Karpas-422 (cell line): ENCODE measurements at regions not wholly inside any gene's neighbourhood (a gene's known extent, or its start where the extent isn't known, plus 50 kb on each side); places are given as distances from the start of the nearest gene placed in this dataset.

Experiments
- DNase-seq: peaks from one replicate; pipeline ENCODE4 v3.0.0-alpha.2; 2015
- H2AFZ ChIP-seq: fragments of 200-600 bp; sonication (generic); 2 replicates; pipeline ENCODE4 v1.6.1; 2014; ENCODE audit warnings: antibody characterized with exemption, low read length, mixed read lengths
- H3K27ac ChIP-seq: fragments of 200-600 bp; sonication (generic); 2 replicates; pipeline ENCODE4 v1.5.1; 2014; ENCODE audit warnings: mild to moderate bottlenecking, low read length, moderate library complexity
- H3K27me3 ChIP-seq: fragments of 200-600 bp; sonication (generic); 2 replicates; pipeline ENCODE4 v1.6.1; 2014; ENCODE audit warnings: low read length, mixed read lengths
- H3K36me3 ChIP-seq: fragments of 200-600 bp; sonication (generic); 2 replicates; pipeline ENCODE4 v1.6.1; 2014; ENCODE audit warnings: low read length, mixed read lengths; ENCODE audit not compliant: insufficient read depth
- H3K4me1 ChIP-seq: fragments of 200-600 bp; sonication (generic); 2 replicates; pipeline ENCODE4 v1.6.1; 2014; ENCODE audit warnings: mild to moderate bottlenecking, low read length, mixed read lengths
- H3K4me2 ChIP-seq: fragments of 200-600 bp; sonication (generic); 2 replicates; pipeline ENCODE4 v1.6.1; 2014; ENCODE audit warnings: low read length, low read depth, mild to moderate bottlenecking; ENCODE audit not compliant: poor library complexity, severe bottlenecking
- H3K4me3 ChIP-seq: fragments of 200-600 bp; sonication (generic); 2 replicates; pipeline ENCODE4 v1.5.1; 2014; ENCODE audit warnings: mild to moderate bottlenecking, antibody characterized with exemption, low read length, mixed read lengths
- H3K79me2 ChIP-seq: fragments of 200-600 bp; sonication (generic); 2 replicates; pipeline ENCODE4 v1.6.1; 2014; ENCODE audit warnings: mild to moderate bottlenecking, low read length, mixed read lengths
- H3K9ac ChIP-seq: fragments of 200-600 bp; sonication (generic); 2 replicates; pipeline ENCODE4 v1.6.0; 2014; ENCODE audit warnings: low read length
- H3K9me2 ChIP-seq: fragments of 200-600 bp; sonication (generic), shearing (Covaris generic); replicated peaks from 2 replicates; pipeline ENCODE4 v1.6.0; 2014; ENCODE audit warnings: mild to moderate bottlenecking, low read length, moderate library complexity; ENCODE audit not compliant: insufficient read depth
- H3K9me3 ChIP-seq: fragments of 300-700, 200-600 bp; sonication (generic); 2 replicates; pipeline ENCODE4 v1.6.1; 2014; ENCODE audit warnings: low read length, mixed read lengths
- H4K20me1 ChIP-seq: fragments of 200-600 bp; sonication (generic); 2 replicates; pipeline ENCODE4 v1.6.1; 2014; ENCODE audit warnings: mild to moderate bottlenecking, antibody characterized with exemption, low read length, low read depth; ENCODE audit not compliant: insufficient read depth

GRCh38 chr13:111948281-111948680, 118.7 kb upstream of the SOX1 start:
- no peaks in the 10 kb centered on the region for H3K27me3 ChIP-seq
- no peaks in the 10 kb centered on the region for H3K4me1 ChIP-seq
- no peak overlapping the region for H3K27ac ChIP-seq
- no peaks in the 10 kb centered on the region for H4K20me1 ChIP-seq
- H3K4me3 ChIP-seq = no peak overlapping the region
- H3K79me2 ChIP-seq = no peaks in the 10 kb centered on the region
- no peak overlapping the region for H3K9ac ChIP-seq
- H3K9me3 ChIP-seq = no peaks in the 10 kb centered on the region
- no peak for DNase-seq
- no peaks in the 10 kb centered on the region for H3K36me3 ChIP-seq
- no peak overlapping the region for H3K4me2 ChIP-seq
- no peaks in the 10 kb centered on the region for H3K9me2 ChIP-seq
- H2AFZ ChIP-seq = no peak overlapping the region

- H3K9ac ChIP-seq = no peak overlapping the region
- no peaks in the 10 kb centered on the region for H4K20me1 ChIP-seq
- H3K4me2 ChIP-seq = no peak overlapping the region
- DNase-seq = no peak
- no peaks in the 10 kb centered on the region for H3K36me3 ChIP-seq
- no peaks in the 10 kb centered on the region for H3K4me1 ChIP-seq
- H3K9me2 ChIP-seq = no peaks in the 10 kb centered on the region
- H2AFZ ChIP-seq = no peak overlapping the region
- no peaks in the 10 kb centered on the region for H3K27me3 ChIP-seq
- no peak overlapping the region for H3K4me3 ChIP-seq
- H3K9me3 ChIP-seq = no peaks in the 10 kb centered on the region
- H3K79me2 ChIP-seq = no peaks in the 10 kb centered on the region
- H3K27ac ChIP-seq = no peak overlapping the region
Observed at GRCh38 chr13:111948811-111949210, 118.1 kb upstream of the SOX1 start.

GRCh38 chr13:111949311-111949710, 117.6 kb upstream of the SOX1 start:
- no peaks in the 10 kb centered on the region for H3K9me3 ChIP-seq
- no peak overlapping the region for H3K9ac ChIP-seq
- no peaks in the 10 kb centered on the region for H3K27me3 ChIP-seq
- H3K4me1 ChIP-seq = no peaks in the 10 kb centered on the region
- no peak overlapping the region for H3K4me3 ChIP-seq
- H3K4me2 ChIP-seq = no peak overlapping the region
- H3K27ac ChIP-seq = no peak overlapping the region
- no peaks in the 10 kb centered on the region for H3K9me2 ChIP-seq
- no peak for DNase-seq
- H3K36me3 ChIP-seq = no peaks in the 10 kb centered on the region
- H3K79me2 ChIP-seq = no peaks in the 10 kb centered on the region
- no peak overlapping the region for H2AFZ ChIP-seq
- H4K20me1 ChIP-seq = no peaks in the 10 kb centered on the region

DNA sequence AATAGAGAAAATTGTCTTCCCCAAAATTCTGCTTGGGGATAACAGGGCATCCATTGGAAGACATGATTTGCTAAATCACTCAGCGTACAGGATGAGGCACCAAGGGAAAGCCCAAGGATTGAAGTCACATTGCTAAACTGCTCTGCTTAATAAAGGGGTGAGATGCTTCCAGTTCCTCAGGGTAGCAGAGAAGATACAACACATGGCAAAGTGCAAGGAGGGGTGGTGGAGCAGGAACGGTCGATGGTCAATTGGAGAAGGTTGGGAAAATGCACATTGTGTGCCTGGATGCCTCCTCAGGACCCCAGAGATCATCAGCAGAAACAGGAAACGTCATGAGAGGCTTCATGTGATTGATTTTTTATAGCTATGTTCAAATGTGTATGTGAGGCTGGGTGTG, 116.3 kb upstream of the SOX1 start:
- Histone ChIP-seq H3K9ac (no peak overlapping the region), H3K36me3 (no peaks in the 10 kb centered on the region), H3K4me1 (no peaks in the 10 kb centered on the region), H3K9me3 (no peaks in the 10 kb centered on the region), H4K20me1 (no peaks in the 10 kb centered on the region), H3K79me2 (no peaks in the 10 kb centered on the region), H3K27me3 (no peaks in the 10 kb centered on the region), H2AFZ (no peak overlapping the region), H3K4me2 (no peak overlapping the region), H3K4me3 (no peak overlapping the region), H3K9me2 (no peaks in the 10 kb centered on the region), H3K27ac (no peak overlapping the region)
- DNase-seq = no peak

DNA sequence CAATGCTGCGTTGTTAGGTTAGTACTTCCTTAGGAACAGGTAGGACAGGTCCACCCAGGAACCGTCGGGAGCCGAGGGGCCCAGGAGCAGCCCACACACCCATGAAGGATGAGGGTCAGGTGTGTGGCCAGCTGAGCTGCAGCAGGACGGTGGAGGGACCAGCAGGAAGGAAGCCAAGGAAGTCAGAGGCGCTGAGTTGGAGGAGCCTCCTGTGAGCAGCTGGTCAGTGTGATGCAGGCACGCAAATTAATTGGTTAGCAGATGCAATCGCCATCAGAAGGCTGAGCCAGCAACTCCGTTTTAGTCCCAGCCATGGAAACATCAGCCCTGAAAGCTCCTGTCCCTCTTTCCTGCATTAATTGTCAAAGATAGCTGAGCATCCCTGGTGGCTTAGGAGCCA, 114.9 kb upstream of the SOX1 start:
- Histone ChIP-seq H3K9me3 (no peaks in the 10 kb centered on the region), H3K27me3 (no peaks in the 10 kb centered on the region)

GRCh38 chr13:111952814-111953213, 114.1 kb upstream of the SOX1 start:
- Histone ChIP-seq H3K79me2 (no peaks in the 10 kb centered on the region), H4K20me1 (no peaks in the 10 kb centered on the region), H3K4me2 (no peak overlapping the region), H3K27me3 (no peaks in the 10 kb centered on the region), H3K9me3 (no peaks in the 10 kb centered on the region), H3K36me3 (no peaks in the 10 kb centered on the region), H3K9me2 (no peaks in the 10 kb centered on the region), H2AFZ (no peak overlapping the region), H3K27ac (no peak overlapping the region), H3K4me1 (no peaks in the 10 kb centered on the region), H3K4me3 (no peak overlapping the region), H3K9ac (no peak overlapping the region)
- no peak for DNase-seq

More for the DNA sequence above, 114.9 kb upstream of the SOX1 start:
- Histone ChIP-seq H3K4me3 (no peak overlapping the region), H3K36me3 (no peaks in the 10 kb centered on the region), H3K27ac (no peak overlapping the region), H3K4me2 (no peak overlapping the region), H3K4me1 (no peaks in the 10 kb centered on the region), H3K9me2 (no peaks in the 10 kb centered on the region), H2AFZ (no peak overlapping the region), H3K9ac (no peak overlapping the region), H3K79me2 (no peaks in the 10 kb centered on the region), H4K20me1 (no peaks in the 10 kb centered on the region)
- DNase-seq = no peak

DNA sequence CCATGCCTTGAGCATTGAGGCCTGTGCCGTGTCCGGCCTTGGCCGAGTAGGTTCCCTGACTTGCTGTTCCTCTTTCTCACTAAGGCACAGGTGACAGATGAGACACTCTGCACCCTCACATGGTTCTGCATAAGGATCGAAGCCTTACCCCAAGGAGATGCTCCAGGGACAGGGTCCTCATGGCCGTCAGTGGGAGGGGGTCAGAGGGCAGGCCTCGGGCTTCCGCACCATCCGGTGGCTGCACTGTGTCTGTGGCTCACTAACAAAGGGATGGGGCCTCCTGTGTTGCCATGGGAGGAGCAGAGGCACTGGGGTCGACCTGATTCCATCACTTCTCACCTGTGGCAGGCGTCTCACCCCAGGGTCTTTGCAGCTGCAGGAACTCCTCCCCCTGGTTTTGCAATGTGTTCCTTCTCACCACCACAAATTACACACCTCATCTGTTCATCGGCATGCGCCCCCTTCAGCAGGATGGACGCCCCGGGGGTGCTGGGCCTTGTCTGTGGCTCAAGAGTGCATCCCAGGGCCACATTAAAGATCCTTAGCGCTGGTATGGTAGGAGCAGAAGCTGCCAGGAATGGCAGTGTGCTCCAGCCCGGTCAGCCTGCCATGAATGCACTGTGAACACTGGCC, 113.3 kb upstream of the SOX1 start:
- no peaks in the 10 kb centered on the region for H3K27me3 ChIP-seq
- no peaks in the 10 kb centered on the region for H4K20me1 ChIP-seq
- no peaks in the 10 kb centered on the region for H3K36me3 ChIP-seq
- no peak overlapping the region for H3K4me3 ChIP-seq
- no peaks in the 10 kb centered on the region for H3K9me3 ChIP-seq
- H3K27ac ChIP-seq = no peak overlapping the region
- no peaks in the 10 kb centered on the region for H3K4me1 ChIP-seq
- no peak overlapping the region for H2AFZ ChIP-seq
- H3K4me2 ChIP-seq = no peak overlapping the region
- H3K9ac ChIP-seq = no peak overlapping the region
- no peak for DNase-seq
- no peaks in the 10 kb centered on the region for H3K79me2 ChIP-seq
- H3K9me2 ChIP-seq = no peaks in the 10 kb centered on the region

- Histone ChIP-seq H3K4me2 (no peak overlapping the region), H3K4me3 (no peak overlapping the region)
Observed at GRCh38 chr13:111954661-111955411, 112.1 kb upstream of the SOX1 start.

More at GRCh38 chr13:111954661-111955411, 112.1 kb upstream of the SOX1 start:
- Histone ChIP-seq H3K9me3 (no peaks in the 10 kb centered on the region), H3K27ac (no peak overlapping the region), H3K27me3 (no peaks in the 10 kb centered on the region), H3K9me2 (0 out of 2 replicates have a peak, but pooled peaks cover 3% of the 10 kb centered on the region), H3K79me2 (no peaks in the 10 kb centered on the region), H4K20me1 (no peaks in the 10 kb centered on the region), H3K9ac (no peak overlapping the region), H3K36me3 (no peaks in the 10 kb centered on the region), H3K4me1 (no peaks in the 10 kb centered on the region), H2AFZ (no peak overlapping the region)
- DNase-seq = no peak
